HL-60 (cell line): ENCODE measurements at regions not wholly inside any gene's neighbourhood (a gene's known extent, or its start where the extent isn't known, plus 50 kb on each side); places are given as distances from the start of the nearest gene placed in this dataset.
A peak's percentile ranks its signal among the peaks of the same experiment; 100 is the strongest.

ENCODE experiments used
- DNase-seq, 2 experiments: peaks; one replicate each; pipeline ENCODE4 v3.0.0-alpha.2; 2010 to 2020; ENCODE audit warnings: low read depth in 1 of 2, low spot score in 1 of 2
- H3K27ac ChIP-seq: fragments of 250-450 bp; sonication (Bioruptor Pico); replicated peaks from 2 replicates; pipeline ENCODE4 v1.5.1; 2020; ENCODE audit warnings: mild to moderate bottlenecking, moderate library complexity
- H3K27me3 ChIP-seq: fragments of 250-450 bp; sonication (Bioruptor Pico); 2 replicates; pipeline ENCODE4 v1.5.1; 2021; ENCODE audit warnings: mild to moderate bottlenecking, moderate library complexity; ENCODE audit not compliant: insufficient read depth, poor library complexity, severe bottlenecking
- H3K4me3 ChIP-seq: replicated peaks from 2 replicates; pipeline ENCODE4 v1.5.1; 2011; ENCODE audit warnings: mild to moderate bottlenecking, control low read depth, low read length; ENCODE audit not compliant: insufficient read depth
- GABPA ChIP-seq: IDR thresholded peaks from 2 replicates; pipeline ENCODE4 v1.6.1; 2012; ENCODE audit warnings: low read depth
- POLR2AphosphoS5 ChIP-seq: IDR thresholded peaks from 2 replicates; pipeline ENCODE4 v1.6.1; 2012; ENCODE audit warnings: low read depth
- SPI1 ChIP-seq: IDR thresholded peaks from 2 replicates; pipeline ENCODE4 v1.6.1; 2012; ENCODE audit warnings: low read depth, mild to moderate bottlenecking, borderline replicate concordance
- TF ChIP-seq, protein P1 (sequence below): IDR thresholded peaks from 2 replicates; pipeline ENCODE4 v1.6.1; 2012; ENCODE audit warnings: low read depth; ENCODE audit not compliant: insufficient replicate concordance
- TF ChIP-seq, protein P2 (sequence below): IDR thresholded peaks from one replicate; pipeline ENCODE4 v1.5.1; 2011; ENCODE audit warnings: low read length, control low read depth, inconsistent platforms; ENCODE audit not compliant: insufficient read depth

DNA sequence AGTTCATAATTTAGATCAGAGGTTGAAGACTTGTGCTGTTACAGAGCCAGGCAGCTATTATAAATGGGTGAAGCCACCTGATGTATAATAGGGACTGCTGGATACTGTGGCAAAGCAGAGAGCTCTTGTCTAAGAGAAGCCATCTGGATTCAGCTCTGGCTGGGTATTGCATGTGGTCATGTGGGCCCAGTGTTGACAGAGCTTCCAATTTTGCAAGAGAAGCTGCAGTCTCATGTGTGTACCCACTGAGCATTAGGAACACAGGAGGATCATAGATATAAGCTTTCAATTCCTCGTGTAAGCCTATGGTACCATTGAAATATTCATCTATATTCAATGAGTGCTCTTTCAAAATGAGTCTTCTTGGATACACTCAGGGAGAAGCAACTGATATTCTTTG, 303.9 kb upstream of the SLCO3A1 start:
- Histone ChIP-seq H3K27me3 (no peaks in the 10 kb centered on the region), H3K4me3 (no peak overlapping the region), H3K27ac (no peak overlapping the region; the same call in 1 of the 2 replicates)
- peak; percentile 8 to 64 for DNase-seq
- TF ChIP-seq, protein P1, sequence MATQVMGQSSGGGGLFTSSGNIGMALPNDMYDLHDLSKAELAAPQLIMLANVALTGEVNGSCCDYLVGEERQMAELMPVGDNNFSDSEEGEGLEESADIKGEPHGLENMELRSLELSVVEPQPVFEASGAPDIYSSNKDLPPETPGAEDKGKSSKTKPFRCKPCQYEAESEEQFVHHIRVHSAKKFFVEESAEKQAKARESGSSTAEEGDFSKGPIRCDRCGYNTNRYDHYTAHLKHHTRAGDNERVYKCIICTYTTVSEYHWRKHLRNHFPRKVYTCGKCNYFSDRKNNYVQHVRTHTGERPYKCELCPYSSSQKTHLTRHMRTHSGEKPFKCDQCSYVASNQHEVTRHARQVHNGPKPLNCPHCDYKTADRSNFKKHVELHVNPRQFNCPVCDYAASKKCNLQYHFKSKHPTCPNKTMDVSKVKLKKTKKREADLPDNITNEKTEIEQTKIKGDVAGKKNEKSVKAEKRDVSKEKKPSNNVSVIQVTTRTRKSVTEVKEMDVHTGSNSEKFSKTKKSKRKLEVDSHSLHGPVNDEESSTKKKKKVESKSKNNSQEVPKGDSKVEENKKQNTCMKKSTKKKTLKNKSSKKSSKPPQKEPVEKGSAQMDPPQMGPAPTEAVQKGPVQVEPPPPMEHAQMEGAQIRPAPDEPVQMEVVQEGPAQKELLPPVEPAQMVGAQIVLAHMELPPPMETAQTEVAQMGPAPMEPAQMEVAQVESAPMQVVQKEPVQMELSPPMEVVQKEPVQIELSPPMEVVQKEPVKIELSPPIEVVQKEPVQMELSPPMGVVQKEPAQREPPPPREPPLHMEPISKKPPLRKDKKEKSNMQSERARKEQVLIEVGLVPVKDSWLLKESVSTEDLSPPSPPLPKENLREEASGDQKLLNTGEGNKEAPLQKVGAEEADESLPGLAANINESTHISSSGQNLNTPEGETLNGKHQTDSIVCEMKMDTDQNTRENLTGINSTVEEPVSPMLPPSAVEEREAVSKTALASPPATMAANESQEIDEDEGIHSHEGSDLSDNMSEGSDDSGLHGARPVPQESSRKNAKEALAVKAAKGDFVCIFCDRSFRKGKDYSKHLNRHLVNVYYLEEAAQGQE: no peak
- TF ChIP-seq, protein P2, sequence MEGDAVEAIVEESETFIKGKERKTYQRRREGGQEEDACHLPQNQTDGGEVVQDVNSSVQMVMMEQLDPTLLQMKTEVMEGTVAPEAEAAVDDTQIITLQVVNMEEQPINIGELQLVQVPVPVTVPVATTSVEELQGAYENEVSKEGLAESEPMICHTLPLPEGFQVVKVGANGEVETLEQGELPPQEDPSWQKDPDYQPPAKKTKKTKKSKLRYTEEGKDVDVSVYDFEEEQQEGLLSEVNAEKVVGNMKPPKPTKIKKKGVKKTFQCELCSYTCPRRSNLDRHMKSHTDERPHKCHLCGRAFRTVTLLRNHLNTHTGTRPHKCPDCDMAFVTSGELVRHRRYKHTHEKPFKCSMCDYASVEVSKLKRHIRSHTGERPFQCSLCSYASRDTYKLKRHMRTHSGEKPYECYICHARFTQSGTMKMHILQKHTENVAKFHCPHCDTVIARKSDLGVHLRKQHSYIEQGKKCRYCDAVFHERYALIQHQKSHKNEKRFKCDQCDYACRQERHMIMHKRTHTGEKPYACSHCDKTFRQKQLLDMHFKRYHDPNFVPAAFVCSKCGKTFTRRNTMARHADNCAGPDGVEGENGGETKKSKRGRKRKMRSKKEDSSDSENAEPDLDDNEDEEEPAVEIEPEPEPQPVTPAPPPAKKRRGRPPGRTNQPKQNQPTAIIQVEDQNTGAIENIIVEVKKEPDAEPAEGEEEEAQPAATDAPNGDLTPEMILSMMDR: no peak
- TF ChIP-seq SPI1 (no peak), GABPA (no peak), POLR2AphosphoS5 (no peak)

DNA sequence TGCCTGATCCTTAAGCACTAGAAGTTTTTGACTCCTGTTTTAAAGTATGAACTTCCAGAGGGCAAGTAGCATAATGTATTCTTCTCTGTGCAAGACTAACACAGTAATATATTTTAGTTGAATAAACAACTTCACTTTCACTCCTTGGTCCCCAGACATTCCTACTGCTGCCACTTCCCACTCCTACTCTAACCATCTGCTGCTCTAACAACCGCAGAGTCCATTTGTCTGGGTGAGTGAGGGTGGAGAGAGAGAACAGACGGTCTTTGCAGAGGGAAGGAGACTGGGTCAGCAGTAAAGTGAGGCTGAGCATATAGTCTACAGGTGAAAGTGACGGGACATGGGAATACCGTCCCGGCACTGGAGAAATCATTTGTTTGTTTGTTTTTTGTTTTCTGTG, 301.0 kb upstream of the SLCO3A1 start:
- TF ChIP-seq GABPA (no peak), POLR2AphosphoS5 (no peak), SPI1 (no peak)
- TF ChIP-seq, protein P2: no peak
- TF ChIP-seq, protein P1: no peak
- no peak for DNase-seq
- H3K27ac ChIP-seq: no peak overlapping the region
- no peaks in the 10 kb centered on the region for H3K27me3 ChIP-seq
- no peak overlapping the region for H3K4me3 ChIP-seq

DNA sequence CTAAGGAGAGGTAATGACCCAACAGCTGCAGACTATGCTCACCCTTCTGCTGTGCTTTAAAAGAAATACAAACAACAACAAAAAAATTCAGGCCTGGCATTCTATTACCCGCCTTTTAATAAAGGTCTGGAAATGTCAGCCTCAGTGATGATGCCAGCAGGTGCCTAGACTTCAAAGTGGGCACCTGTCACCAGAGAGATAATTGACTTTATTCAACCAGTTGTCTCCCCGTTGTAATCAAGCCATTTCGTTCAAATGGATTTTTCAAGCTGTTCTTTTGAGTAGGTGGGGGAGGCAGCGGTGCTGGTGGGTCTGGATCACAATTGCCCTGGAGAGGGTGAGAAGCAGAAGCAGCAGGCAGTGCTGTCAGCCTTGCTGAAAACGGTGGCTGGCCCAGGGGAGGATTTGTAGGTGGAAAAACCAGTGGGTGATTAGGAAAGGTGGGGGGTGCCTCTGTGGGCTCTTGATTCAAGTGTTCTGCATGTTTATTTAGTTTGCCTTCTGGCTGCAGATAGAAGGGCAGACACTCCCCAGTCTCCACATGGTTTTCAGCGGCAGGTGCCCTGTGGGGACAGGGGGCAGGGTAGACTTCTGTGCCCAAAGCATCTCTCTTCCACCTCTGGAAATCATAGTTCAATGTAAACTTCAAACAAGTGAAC, 300.2 kb upstream of the SLCO3A1 start:
- Histone ChIP-seq H3K27me3 (no peaks in the 10 kb centered on the region), H3K4me3 (no peak overlapping the region), H3K27ac (no peak overlapping the region)
- DNase-seq: no peak
- TF ChIP-seq, protein P1: no peak
- no peak for TF ChIP-seq GABPA
- no peak for TF ChIP-seq SPI1
- TF ChIP-seq, protein P2: no peak
- TF ChIP-seq POLR2AphosphoS5: no peak
